ENCODE measurements at regions not wholly inside any gene's neighbourhood (a gene's known extent, or its start where the extent isn't known, plus 50 kb on each side); places are given as distances from the start of the nearest gene placed in this dataset.
"Not testable (repeated sequence)": the region's sequence is repeated elsewhere in the genome, so short reads cannot be mapped to it uniquely, and the experiment has no call there.

- TF ChIP-seq CTCF (IDR thresholded peaks at IDR 0.05 in 8 of 11, conservative IDR thresholded peaks at IDR 0.05 in 3 of 11); POLR2A (IDR thresholded peaks at IDR 0.05): not testable (repeated sequence)
Observed at GRCh38 chr2:87574193-87575119, 173.4 kb upstream of the PLGLB2 start.

Data from spleen (tissue), 7 donors.